ENCODE measurements at regions not wholly inside any gene's neighbourhood (a gene's known extent, or its start where the extent isn't known, plus 50 kb on each side); places are given as distances from the start of the nearest gene placed in this dataset.

- FAIRE-seq (no peak), DNase-seq (no peak), ATAC-seq (no peak)
- intact Hi-C loops (cut with DNase I) = no loop called here
- Histone ChIP-seq H3K4me1 (no peaks in the 10 kb centered on the region), H3K4me3 (no peak overlapping the region), H3K27ac (no peak overlapping the region), H3K9me3 (no peaks in the 10 kb centered on the region), H3K27me3 (no peaks in the 10 kb centered on the region), H3K36me3 (no peaks in the 10 kb centered on the region)
- TF ChIP-seq, protein P1, sequence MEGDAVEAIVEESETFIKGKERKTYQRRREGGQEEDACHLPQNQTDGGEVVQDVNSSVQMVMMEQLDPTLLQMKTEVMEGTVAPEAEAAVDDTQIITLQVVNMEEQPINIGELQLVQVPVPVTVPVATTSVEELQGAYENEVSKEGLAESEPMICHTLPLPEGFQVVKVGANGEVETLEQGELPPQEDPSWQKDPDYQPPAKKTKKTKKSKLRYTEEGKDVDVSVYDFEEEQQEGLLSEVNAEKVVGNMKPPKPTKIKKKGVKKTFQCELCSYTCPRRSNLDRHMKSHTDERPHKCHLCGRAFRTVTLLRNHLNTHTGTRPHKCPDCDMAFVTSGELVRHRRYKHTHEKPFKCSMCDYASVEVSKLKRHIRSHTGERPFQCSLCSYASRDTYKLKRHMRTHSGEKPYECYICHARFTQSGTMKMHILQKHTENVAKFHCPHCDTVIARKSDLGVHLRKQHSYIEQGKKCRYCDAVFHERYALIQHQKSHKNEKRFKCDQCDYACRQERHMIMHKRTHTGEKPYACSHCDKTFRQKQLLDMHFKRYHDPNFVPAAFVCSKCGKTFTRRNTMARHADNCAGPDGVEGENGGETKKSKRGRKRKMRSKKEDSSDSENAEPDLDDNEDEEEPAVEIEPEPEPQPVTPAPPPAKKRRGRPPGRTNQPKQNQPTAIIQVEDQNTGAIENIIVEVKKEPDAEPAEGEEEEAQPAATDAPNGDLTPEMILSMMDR (IDR thresholded peaks at IDR 0.05) = no peak
- WGBS, 2 donors = 77 to 85% methylated on average over 5 of the region's 5 CpGs
Measured at GRCh38 chr9:79210541-79211243, 361.1 kb upstream of the TLE4 start.

DNA sequence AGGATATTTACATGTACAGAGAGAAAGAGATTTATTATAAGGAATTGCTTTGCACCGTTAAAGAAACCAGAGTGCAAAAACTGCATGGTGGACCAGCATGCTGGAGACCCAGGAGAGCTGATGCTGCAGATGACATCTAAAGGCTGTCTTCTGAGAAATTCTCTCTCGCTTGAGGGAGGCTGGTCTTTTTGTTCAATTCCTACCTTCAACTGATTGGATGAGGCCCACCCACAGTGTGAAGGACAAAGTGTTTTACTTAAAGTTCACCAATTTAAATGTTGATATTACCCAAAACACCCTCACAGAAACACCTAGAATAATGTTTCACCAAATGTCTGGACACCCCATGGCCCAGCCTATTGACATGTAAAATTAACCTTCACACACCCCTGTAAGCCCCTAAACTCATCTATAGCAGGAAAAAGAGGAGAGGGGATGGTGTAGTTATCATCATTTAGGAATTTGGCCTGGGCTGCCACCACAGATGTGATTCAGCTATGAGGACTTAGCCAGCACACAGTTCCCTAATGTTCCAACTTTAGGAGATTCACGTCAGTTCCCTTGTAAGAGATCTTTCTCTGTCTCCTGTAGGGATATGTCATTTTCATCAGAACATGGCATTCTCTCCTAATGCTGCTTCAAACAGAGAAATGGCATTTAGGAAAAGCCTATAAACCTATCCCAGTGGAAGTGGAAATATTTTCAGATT is 358.2 kb upstream of the TLE4 start:
- FAIRE-seq (no peak), ATAC-seq (no peak), DNase-seq (no peak)
- no peaks in the 10 kb centered on the region for H3K36me3 ChIP-seq
- TF ChIP-seq, protein P1 (IDR thresholded peaks at IDR 0.05) = no peak
- intact Hi-C loops (cut with DNase I) = no loop called here
- H3K9me3 ChIP-seq = no peaks in the 10 kb centered on the region
- 76 to 88% methylated on average over 3 of the region's 3 CpGs for WGBS, 2 donors
- H3K27ac ChIP-seq = no peak overlapping the region
- no peaks in the 10 kb centered on the region for H3K4me1 ChIP-seq
- H3K4me3 ChIP-seq = no peak overlapping the region
- no peaks in the 10 kb centered on the region for H3K27me3 ChIP-seq

DNA sequence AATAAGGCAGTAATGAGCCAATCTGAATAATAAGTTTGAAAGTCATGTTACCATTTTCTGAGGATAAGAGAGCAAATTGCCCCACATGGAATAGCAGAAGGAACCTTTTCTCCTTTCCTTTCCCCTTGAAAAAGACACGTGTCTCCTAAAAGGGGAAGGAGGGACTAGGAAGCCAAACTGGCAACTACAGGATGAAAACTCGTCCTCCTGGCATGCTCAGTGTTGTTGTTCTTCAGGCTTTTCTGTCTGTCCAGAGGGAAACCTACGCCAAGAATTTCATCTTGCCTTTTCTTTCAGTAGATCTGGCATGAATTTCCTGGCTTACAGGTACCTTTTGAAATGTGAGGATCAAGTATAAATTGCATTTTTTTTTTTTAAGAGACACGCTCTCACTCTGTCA is 355.9 kb upstream of the TLE4 start:
- 46 to 51% methylated on average over 4 of the region's 4 CpGs for WGBS, 2 donors
- Histone ChIP-seq H3K36me3 (no peaks in the 10 kb centered on the region), H3K4me1 (no peaks in the 10 kb centered on the region), H3K9me3 (no peaks in the 10 kb centered on the region), H3K27me3 (no peaks in the 10 kb centered on the region), H3K27ac (no peak overlapping the region), H3K4me3 (no peak overlapping the region)
- no peak for ATAC-seq
- intact Hi-C loops (cut with DNase I) = no loop called here
- DNase-seq = no peak
- FAIRE-seq = no peak
- TF ChIP-seq, protein P1 (IDR thresholded peaks at IDR 0.05) = no peak

- no peak for DNase-seq
- WGBS, 2 donors = 67 to 83% methylated on average over 1 of the region's 1 CpG
- Histone ChIP-seq H3K4me1 (no peaks in the 10 kb centered on the region), H3K36me3 (no peaks in the 10 kb centered on the region), H3K4me3 (no peak overlapping the region), H3K9me3 (no peaks in the 10 kb centered on the region), H3K27me3 (no peaks in the 10 kb centered on the region), H3K27ac (no peak overlapping the region)
- FAIRE-seq = no peak
- ATAC-seq = no peak
- intact Hi-C loops (cut with DNase I) = no loop called here
- TF ChIP-seq, protein P1 (IDR thresholded peaks at IDR 0.05) = no peak
Measured at GRCh38 chr9:79220251-79220650, 351.5 kb upstream of the TLE4 start.

- TF ChIP-seq, protein P1 (IDR thresholded peaks at IDR 0.05) = no peak
- no peaks in the 10 kb centered on the region for H3K27me3 ChIP-seq
- ATAC-seq (no peak), DNase-seq (no peak), FAIRE-seq (no peak)
- intact Hi-C loops (cut with DNase I) = no loop called here
- no peak overlapping the region for H3K27ac ChIP-seq
- no peaks in the 10 kb centered on the region for H3K4me1 ChIP-seq
- H3K36me3 ChIP-seq = no peaks in the 10 kb centered on the region
- 56 to 70% methylated on average over 1 of the region's 1 CpG for WGBS, 2 donors
- no peak overlapping the region for H3K4me3 ChIP-seq
- no peaks in the 10 kb centered on the region for H3K9me3 ChIP-seq
Measured at GRCh38 chr9:79220666-79221065, 351.1 kb upstream of the TLE4 start.

Data from pancreas (tissue), 10 donors.